NCI-H1105 (cell line): ENCODE measurements at regions not wholly inside any gene's neighbourhood (a gene's known extent, or its start where the extent isn't known, plus 50 kb on each side); places are given as distances from the start of the nearest gene placed in this dataset.
A peak's percentile ranks its signal among the peaks of the same experiment; 100 is the strongest.

Experiments
- DNase-seq: peaks from one replicate; lab custom pipeline; 2025; lab: John Stamatoyannopoulos, UW

DNA sequence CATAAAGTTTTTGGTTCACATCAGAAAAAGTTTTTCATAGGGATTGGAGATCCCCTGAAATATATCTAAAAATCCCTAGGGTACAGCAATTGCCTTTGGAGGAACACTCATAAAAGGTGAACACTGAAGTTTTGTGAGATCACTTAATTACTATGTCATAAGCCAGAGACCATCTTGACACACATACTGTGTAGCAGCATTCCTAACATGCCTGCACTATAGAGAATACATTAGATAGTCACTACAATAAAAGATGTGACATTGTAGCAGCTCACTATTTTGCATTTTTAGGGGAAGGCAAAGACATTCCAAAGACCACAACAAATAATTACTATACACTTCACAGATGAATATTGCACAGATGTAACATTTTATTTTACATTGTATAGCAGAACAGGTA is 779.9 kb downstream of the KCNT2 start:
- no peak for DNase-seq

GRCh38 chr1:195820925-195821324 is 787.3 kb downstream of the KCNT2 start:
- DNase-seq = no peak

- DNase-seq = no peak
These were observed 802.2 kb downstream of the KCNT2 start for GRCh38 chr1:195806060-195806459.

- DNase-seq = no peak
These were observed 803.7 kb downstream of the KCNT2 start for GRCh38 chr1:195804547-195804946.

DNA sequence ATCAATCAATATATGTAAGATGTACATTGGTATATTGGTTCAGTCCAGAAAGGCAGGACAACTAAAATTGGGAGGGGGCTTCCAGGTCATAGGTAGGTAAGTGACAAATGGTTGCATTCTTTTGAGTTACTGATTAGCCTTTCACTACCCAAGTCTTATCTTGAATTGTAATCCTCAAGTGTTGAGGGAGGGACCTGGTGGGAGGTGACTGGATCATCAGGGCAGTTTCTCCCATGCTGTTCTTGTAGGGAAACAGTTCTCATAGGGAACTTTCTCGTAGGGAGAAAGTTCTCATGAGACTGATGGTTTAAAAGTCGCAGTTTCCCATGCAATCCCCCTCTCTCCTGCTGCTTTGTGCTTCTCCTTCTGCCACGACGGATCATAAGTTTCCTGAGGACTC is 809.2 kb downstream of the KCNT2 start:
- DNase-seq = no peak

GRCh38 chr1:195794225-195794624 is 814.0 kb downstream of the KCNT2 start:
- no peak for DNase-seq

DNA sequence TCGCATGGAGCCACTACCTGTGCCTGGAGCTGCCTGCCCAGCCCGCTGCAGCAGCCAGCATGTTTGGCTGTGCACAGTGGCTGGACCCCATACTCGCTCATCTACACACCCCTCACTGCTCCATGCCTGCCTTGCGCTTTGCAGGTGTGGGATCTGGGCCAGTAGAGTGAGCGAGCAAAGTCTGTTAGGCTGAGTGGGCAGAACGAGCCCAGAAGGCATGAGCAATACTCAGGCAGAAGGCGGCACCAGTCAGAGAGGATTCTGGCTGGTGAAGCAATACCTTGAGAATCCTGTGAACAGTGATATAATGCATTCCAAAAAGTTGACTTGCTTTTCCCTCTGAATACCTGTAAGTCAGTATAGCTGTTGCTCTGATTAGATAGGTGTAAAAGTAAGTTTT is 816.4 kb downstream of the KCNT2 start:
- no peak for DNase-seq

DNA sequence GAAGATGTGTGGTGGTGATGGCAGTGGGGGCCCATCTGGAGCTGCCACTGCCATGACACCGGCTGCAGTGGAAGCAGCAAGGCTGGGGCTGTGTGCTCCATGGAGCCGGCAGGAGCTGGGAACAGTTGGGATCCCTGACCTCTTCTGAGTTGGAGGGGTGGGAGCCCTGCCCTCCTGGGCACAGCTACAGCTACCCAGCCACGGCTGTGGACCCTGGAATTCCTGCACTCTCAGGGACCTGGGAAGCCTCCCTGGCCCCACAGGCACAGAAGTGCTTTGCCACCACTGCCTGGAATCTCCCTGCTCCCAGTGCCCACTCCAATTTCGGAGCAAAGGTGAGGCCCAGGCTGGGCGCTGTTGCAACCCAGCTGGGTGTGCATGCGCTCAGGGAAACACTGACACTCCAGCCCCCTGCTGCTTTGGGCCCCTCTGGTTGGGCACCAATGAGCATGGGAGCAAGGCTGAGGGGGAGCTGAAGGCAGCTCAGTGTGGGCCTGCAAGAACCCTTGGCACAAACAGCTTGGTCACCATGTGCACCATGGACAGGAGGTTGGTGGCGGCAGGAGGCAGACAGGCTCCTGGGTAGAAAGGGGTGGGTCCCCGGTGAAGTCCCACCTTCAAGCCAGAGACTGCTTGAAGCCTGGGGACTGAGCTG is 817.6 kb downstream of the KCNT2 start:
- no peak for DNase-seq

GRCh38 chr1:195789321-195789720 is 818.9 kb downstream of the KCNT2 start:
- DNase-seq = no peak

DNA sequence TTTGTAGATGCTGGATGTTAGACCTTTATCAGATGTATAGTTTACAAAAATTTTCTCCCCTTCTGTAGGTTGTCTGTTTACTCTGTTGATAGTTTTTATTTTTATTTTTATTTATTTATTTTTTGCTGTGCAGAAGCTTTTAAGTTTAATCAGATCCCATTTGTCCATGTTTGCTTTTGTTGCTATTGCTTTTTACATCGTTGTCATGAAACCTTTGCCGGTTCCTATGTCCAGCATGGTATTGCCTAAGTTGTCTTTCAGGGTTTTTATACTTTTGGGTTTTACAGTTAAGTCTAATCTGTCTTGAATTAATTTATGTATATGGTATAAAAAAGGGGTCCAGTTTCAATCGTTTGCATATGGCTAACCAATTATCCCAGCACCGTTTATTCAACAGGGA is 819.5 kb downstream of the KCNT2 start:
- no peak for DNase-seq

GRCh38 chr1:195785830-195786229 is 822.4 kb downstream of the KCNT2 start:
- DNase-seq = no peak

DNA sequence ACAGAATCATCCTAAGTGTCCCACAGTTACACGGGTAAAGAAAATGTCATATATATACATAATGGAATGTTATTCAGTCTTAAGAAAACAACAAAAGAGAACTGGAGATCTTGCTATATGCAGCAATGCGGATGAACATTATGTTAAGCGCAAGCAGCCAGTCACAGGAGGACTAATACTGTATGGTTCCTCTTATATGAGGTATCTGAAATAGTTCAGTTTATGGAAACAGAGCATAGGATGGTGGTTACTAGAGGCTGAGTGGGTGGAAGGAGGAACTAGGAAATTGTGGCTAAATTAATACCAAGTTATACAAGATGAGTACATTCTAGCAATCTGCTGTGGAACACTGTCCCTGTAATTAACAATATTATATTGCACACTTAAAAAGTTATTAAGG is 834.3 kb downstream of the KCNT2 start:
- no peak for DNase-seq

DNA sequence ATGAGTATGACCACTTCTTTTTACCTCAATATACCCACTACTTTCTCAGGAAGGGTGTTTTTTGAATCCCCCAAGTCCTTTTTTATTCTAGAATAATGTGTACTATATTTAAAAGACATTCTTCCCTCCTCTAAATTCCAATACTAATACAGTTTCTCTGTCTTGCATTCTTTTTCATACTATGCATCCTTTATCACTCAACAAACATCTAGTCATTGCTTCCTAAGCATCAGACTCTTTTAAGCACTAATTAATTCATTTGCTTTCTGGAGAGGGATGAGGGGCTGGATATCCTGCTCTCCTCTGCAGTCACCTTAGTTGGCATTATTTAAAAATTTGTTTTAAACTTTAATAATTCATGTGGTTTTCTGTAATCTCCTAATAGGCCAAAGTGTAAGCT is 838.8 kb downstream of the KCNT2 start:
- no peak for DNase-seq

GRCh38 chr1:195768936-195769335 is 839.3 kb downstream of the KCNT2 start:
- DNase-seq = no peak

- no peak for DNase-seq
These were observed 839.9 kb downstream of the KCNT2 start for GRCh38 chr1:195768377-195768776.

- DNase-seq = no peak
These were observed 841.5 kb downstream of the KCNT2 start for GRCh38 chr1:195766709-195767108.

DNA sequence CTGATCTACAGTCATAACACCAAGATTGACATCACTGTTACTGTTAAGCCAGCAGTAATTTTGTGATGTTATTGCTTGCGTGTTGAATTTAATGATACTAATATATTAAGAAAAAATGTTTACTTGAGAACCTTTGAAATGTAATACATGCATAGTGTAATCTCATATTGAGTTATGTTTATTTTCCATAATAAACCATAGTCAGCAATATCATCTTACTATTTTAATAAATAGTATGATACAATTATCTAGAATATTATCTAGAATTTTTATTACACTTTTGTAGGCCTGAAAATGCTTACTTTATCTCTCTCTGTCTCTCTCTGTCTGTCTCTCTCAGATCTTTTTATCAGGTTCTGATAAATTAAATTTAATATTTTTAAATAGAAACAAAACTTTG is 843.1 kb downstream of the KCNT2 start:
- no peak for DNase-seq

GRCh38 chr1:195763907-195764374 is 844.3 kb downstream of the KCNT2 start:
- DNase-seq = peak; percentile 3

- peak; percentile 45 for DNase-seq
These were observed 844.9 kb downstream of the KCNT2 start for GRCh38 chr1:195763146-195763906.

- DNase-seq = no peak
These were observed 847.1 kb downstream of the KCNT2 start for GRCh38 chr1:195761104-195761503.

- DNase-seq = no peak
These were observed 852.1 kb downstream of the KCNT2 start for GRCh38 chr1:195756109-195756508.

GRCh38 chr1:195754874-195755273 is 853.4 kb downstream of the KCNT2 start:
- DNase-seq = no peak

- DNase-seq = no peak
These were observed 853.9 kb downstream of the KCNT2 start for GRCh38 chr1:195754303-195754702.

DNA sequence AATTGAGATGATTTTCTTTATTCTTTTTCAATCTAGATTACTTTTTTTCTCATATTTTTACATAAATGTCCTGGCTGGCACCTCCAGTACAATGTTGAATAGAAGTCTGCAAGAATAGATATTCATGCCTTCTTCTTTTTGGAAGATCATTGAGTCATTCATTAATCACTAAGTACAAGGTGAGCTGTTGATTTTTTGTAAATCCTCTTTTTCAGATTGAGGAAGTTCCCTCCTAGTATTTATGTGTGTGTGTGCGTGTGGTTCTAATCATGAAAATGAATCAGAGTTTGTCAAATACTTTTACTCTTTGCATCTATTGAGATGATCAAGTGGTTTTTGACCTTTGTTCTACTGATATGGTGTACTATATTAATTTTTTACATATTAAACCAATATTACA is 859.3 kb downstream of the KCNT2 start:
- DNase-seq = no peak
